B cell (primary cell): ENCODE measurements at regions not wholly inside any gene's neighbourhood (a gene's known extent, or its start where the extent isn't known, plus 50 kb on each side); places are given as distances from the start of the nearest gene placed in this dataset.

Source experiments
- ATAC-seq: fragments of 200-7000 bp; cut with Tn5 transposase; one replicate; pipeline ENCODE4 v1.10.0; 2021; ENCODE audit warnings: low read depth, mild to moderate bottlenecking, moderate number of reproducible peaks, moderate library complexity
- CTCF ChIA-PET: fragments of 350-600 bp; sonication (Branson Sonifier 250); formaldehyde crosslinking; loops from one replicate; lab custom pipeline; 2021; ENCODE audit warnings: antibody characterized with exemption, inconsistent platforms; lab: Charles Lee
- POLR2A ChIA-PET: fragments of 350-600 bp; sonication (Branson Sonifier 250); formaldehyde crosslinking; loops from one replicate; lab custom pipeline; 2021; ENCODE audit warnings: antibody characterized with exemption; lab: Charles Lee
- DNase-seq: peaks from one replicate; pipeline ENCODE4 v3.0.0; 2013
- H2AFZ ChIP-seq: 2 replicates; pipeline ENCODE4 v1.6.1; 2012; ENCODE audit warnings: mild to moderate bottlenecking, low read depth, low read length; ENCODE audit not compliant: insufficient read depth, poor library complexity, severe bottlenecking
- H3K27ac ChIP-seq, 2 donors: 1 replicate in 1 of 2; 2 replicates in 1 of 2; pipeline ENCODE4 v1.5.1; 2012 to 2013; ENCODE audit warnings: low read length in 2 of 2, mild to moderate bottlenecking in 2 of 2, moderate library complexity in 1 of 2
- H3K27me3 ChIP-seq, 4 experiments: fragments of 200-600 bp in 1 of 4; sonication (generic) in 1 of 4; replicated peaks in 1 of 4; 1 replicate in 2 of 4; 2 replicates in 2 of 4; pipeline versions ENCODE4 v1.6.1 to v1.7.0; 2013 to 2016; ENCODE audit warnings: low read length in 3 of 4, mild to moderate bottlenecking in 2 of 4, mixed read lengths in 1 of 4, moderate library complexity in 1 of 4; ENCODE audit not compliant: insufficient read depth in 4 of 4, control insufficient read depth in 3 of 4; ENCODE audit errors: control extremely low read depth in 1 of 4
- H3K36me3 ChIP-seq, 2 experiments: replicated peaks in 1 of 2; 1 replicate in 1 of 2; 2 replicates in 1 of 2; pipeline versions ENCODE4 v1.6.1 to v1.7.1; 2013; ENCODE audit warnings: low read length in 1 of 2; ENCODE audit not compliant: insufficient read depth in 2 of 2, control insufficient read depth in 1 of 2; ENCODE audit errors: control extremely low read depth in 1 of 2, extremely low read depth in 1 of 2
- H3K4me1 ChIP-seq, 2 donors: fragments of 200-600 bp in 1 of 2; sonication (generic) in 1 of 2; 1 replicate in 1 of 2; 2 replicates in 1 of 2; pipeline versions ENCODE4 v1.5.1 to v1.6.1; 2013 to 2017; ENCODE audit warnings: low read length in 2 of 2; ENCODE audit not compliant: control insufficient read depth in 2 of 2, insufficient read depth in 2 of 2
- H3K4me2 ChIP-seq: replicated peaks from 2 replicates; pipeline ENCODE3; 2012; ENCODE audit warnings: mild to moderate bottlenecking, low read depth, low read length; ENCODE audit not compliant: poor library complexity, severe bottlenecking
- H3K4me3 ChIP-seq, 5 experiments: fragments of 200-600 bp in 1 of 5; sonication (generic) in 1 of 5; 1 replicate in 3 of 5; 2 replicates in 2 of 5; pipeline versions ENCODE4 v1.5.1 to v1.7.0; 2011 to 2016; ENCODE audit warnings: low read length in 4 of 5, mild to moderate bottlenecking in 4 of 5, low read depth in 2 of 5, control low read depth in 1 of 5, moderate library complexity in 1 of 5; ENCODE audit not compliant: insufficient read depth in 1 of 5; ENCODE audit errors: control extremely low read depth in 1 of 5, extremely low read depth in 1 of 5
- H3K79me2 ChIP-seq: fragments of 200-600 bp; sonication (generic); one replicate; pipeline ENCODE4 v1.6.0; 2016; ENCODE audit warnings: low read length; ENCODE audit not compliant: control insufficient read depth, insufficient read depth
- H3K9ac ChIP-seq: fragments of 200-600 bp; sonication (generic); 2 replicates; pipeline ENCODE4 v1.6.1; 2017; ENCODE audit warnings: mild to moderate bottlenecking, low read length, moderate library complexity
- H3K9me3 ChIP-seq, 3 donors: one replicate each; pipeline versions ENCODE4 v1.6.1 to v1.7.1; 2013; ENCODE audit warnings: low read length in 2 of 3; ENCODE audit not compliant: control insufficient read depth in 2 of 3, insufficient read depth in 1 of 3; ENCODE audit errors: control extremely low read depth in 1 of 3
- H4K20me1 ChIP-seq: 2 replicates; pipeline ENCODE4 v1.6.0; 2012; ENCODE audit warnings: mild to moderate bottlenecking, low read length; ENCODE audit not compliant: insufficient read depth, control insufficient read depth, poor library complexity, severe bottlenecking
- H3K27ac Mint-ChIP-seq: one replicate; pipeline ENCODE4 v1.8.0; 2021; ENCODE audit warnings: mixed read lengths
- H3K27me3 Mint-ChIP-seq: one replicate; pipeline ENCODE4 v1.8.0; 2021; ENCODE audit warnings: mixed read lengths
- H3K4me1 Mint-ChIP-seq: one replicate; pipeline ENCODE4 v1.8.0; 2021; ENCODE audit warnings: mixed read lengths
- H3K4me3 Mint-ChIP-seq: one replicate; pipeline ENCODE4 v1.8.0; 2021; ENCODE audit warnings: mixed read lengths
- H3K9me3 Mint-ChIP-seq: one replicate; pipeline ENCODE4 v1.8.0; 2022; ENCODE audit warnings: mixed read lengths; ENCODE audit not compliant: insufficient read depth
- EZH2 ChIP-seq: IDR thresholded peaks from 2 replicates; pipeline ENCODE4 v1.6.1; 2012; ENCODE audit warnings: borderline replicate concordance, low read depth, mild to moderate bottlenecking, moderate library complexity, low read length; ENCODE audit not compliant: insufficient read depth, poor library complexity, severe bottlenecking
- WGBS: methylation state at CpG from one replicate; pipeline ENCODE4 v1.1.5; 2013; ENCODE audit warnings: missing lambda C conversion rate; ENCODE audit not compliant: insufficient coverage; 5-methylcytosine and 5-hydroxymethylcytosine counted together
- intact Hi-C: fragments of 100-400 bp; cut with micrococcal nuclease; formaldehyde crosslinking; loops from one replicate; pipeline ENCODE4 v1.10.0; 2022
- TF ChIP-seq, protein P1 (sequence below): fragments of 200-600 bp; IDR thresholded peaks from one replicate; pipeline ENCODE4 v1.8.0; 2022; ENCODE audit warnings: antibody characterized with exemption, mild to moderate bottlenecking

- Histone ChIP-seq H3K36me3 (no peaks in the 10 kb centered on the region), H3K9ac (peak overlapping the region; percentile 70), H2AFZ (peak overlapping the region; percentile 78), H3K27me3 (peaks cover 2 to 69% (median 62%) of the 10 kb centered on the region in 4 experiments), H3K4me2 (peak overlapping the region; percentile 92), H3K9me3 (peaks cover 0 to 37% (median 0%) of the 10 kb centered on the region in 3 donors), H3K79me2 (no peaks in the 10 kb centered on the region), H3K4me1 (peaks cover 46 to 60% of the 10 kb centered on the region in 2 donors), H4K20me1 (no peaks in the 10 kb centered on the region), H3K27ac (no peak overlapping the region), H3K4me3 (peak overlapping the region; percentile 15 to 71 (median 54))
- no peaks in the 10 kb centered on the region for H3K9me3 Mint-ChIP-seq
- H3K27me3 Mint-ChIP-seq, result peaks cover 73% of the 10 kb centered on the region
- TF ChIP-seq, protein P1, sequence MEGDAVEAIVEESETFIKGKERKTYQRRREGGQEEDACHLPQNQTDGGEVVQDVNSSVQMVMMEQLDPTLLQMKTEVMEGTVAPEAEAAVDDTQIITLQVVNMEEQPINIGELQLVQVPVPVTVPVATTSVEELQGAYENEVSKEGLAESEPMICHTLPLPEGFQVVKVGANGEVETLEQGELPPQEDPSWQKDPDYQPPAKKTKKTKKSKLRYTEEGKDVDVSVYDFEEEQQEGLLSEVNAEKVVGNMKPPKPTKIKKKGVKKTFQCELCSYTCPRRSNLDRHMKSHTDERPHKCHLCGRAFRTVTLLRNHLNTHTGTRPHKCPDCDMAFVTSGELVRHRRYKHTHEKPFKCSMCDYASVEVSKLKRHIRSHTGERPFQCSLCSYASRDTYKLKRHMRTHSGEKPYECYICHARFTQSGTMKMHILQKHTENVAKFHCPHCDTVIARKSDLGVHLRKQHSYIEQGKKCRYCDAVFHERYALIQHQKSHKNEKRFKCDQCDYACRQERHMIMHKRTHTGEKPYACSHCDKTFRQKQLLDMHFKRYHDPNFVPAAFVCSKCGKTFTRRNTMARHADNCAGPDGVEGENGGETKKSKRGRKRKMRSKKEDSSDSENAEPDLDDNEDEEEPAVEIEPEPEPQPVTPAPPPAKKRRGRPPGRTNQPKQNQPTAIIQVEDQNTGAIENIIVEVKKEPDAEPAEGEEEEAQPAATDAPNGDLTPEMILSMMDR, result no peak
- TF ChIP-seq EZH2, result no peak
- ChIA-PET POLR2A (no interaction called here), CTCF (no interaction called here)
- intact Hi-C loops, result loop anchor here (5.0 kb wide), 1 partner anchor 1828 kb away; no protein-coding TSS in a partner anchor
- peak; percentile 47 for DNase-seq
- peak overlapping the region; percentile 90 for H3K4me3 Mint-ChIP-seq
- peak overlapping the region; percentile 27 for H3K27ac Mint-ChIP-seq
- ATAC-seq, result peak; percentile 5
- 2% methylated on average over 57 of the region's 64 CpGs for WGBS
- peaks cover 51% of the 10 kb centered on the region for H3K4me1 Mint-ChIP-seq
These were observed 165.9 kb upstream of the PPP1R3A start for GRCh38 chr7:114084472-114085312.

GRCh38 chr7:114084002-114084471 is 165.2 kb upstream of the PPP1R3A start:
- POLR2A ChIA-PET, result no interaction called here

More at GRCh38 chr7:114084002-114084471, 165.2 kb upstream of the PPP1R3A start:
- no peak for ATAC-seq
- peak overlapping the region; percentile 66 for H3K4me3 Mint-ChIP-seq
- Histone ChIP-seq H2AFZ (peak overlapping the region; percentile 78), H3K27me3 (peaks cover 2 to 69% (median 65%) of the 10 kb centered on the region in 4 experiments), H3K9me3 (peaks cover 0 to 37% (median 0%) of the 10 kb centered on the region in 3 donors), H3K4me3 (peak overlapping the region in 1 of 5 experiments; percentile 71), H3K4me1 (peaks cover 46 to 60% of the 10 kb centered on the region in 2 donors), H3K4me2 (peak overlapping the region; percentile 92), H3K27ac (no peak overlapping the region), H3K36me3 (no peaks in the 10 kb centered on the region), H3K79me2 (no peaks in the 10 kb centered on the region), H4K20me1 (no peaks in the 10 kb centered on the region), H3K9ac (peak overlapping the region; percentile 70)
- H3K27ac Mint-ChIP-seq, result no peak overlapping the region
- CTCF ChIA-PET, result no interaction called here
- H3K27me3 Mint-ChIP-seq, result peaks cover 76% of the 10 kb centered on the region
- WGBS, result 11% methylated on average over 7 of the region's 11 CpGs
- TF ChIP-seq, protein P1, result no peak
- no peak for TF ChIP-seq EZH2
- no peak for DNase-seq
- H3K9me3 Mint-ChIP-seq, result no peaks in the 10 kb centered on the region
- peaks cover 51% of the 10 kb centered on the region for H3K4me1 Mint-ChIP-seq
- intact Hi-C loops, result loop anchor here (5.0 kb wide), 1 partner anchor 1828 kb away; no protein-coding TSS in a partner anchor
